GM12878 (cell line): ENCODE measurements at regions not wholly inside any gene's neighbourhood (a gene's known extent, or its start where the extent isn't known, plus 50 kb on each side); places are given as distances from the start of the nearest gene placed in this dataset.

Experiments
- BACH1 ChIP-seq: fragments of 450-650 bp; IDR thresholded peaks from 2 replicates; pipeline ENCODE4 v1.6.1; 2017; ENCODE audit warnings: mild to moderate bottlenecking, borderline replicate concordance
- CBFB ChIP-seq: IDR thresholded peaks from 2 replicates; pipeline ENCODE4 v1.6.1; 2016; ENCODE audit warnings: antibody characterized with exemption, low read depth
- NBN ChIP-seq: fragments of 450-650 bp; IDR thresholded peaks from 2 replicates; pipeline ENCODE4 v1.6.1; 2016
- POLR2A ChIP-seq: IDR thresholded peaks from 2 replicates; pipeline ENCODE4 v1.6.1; 2011; ENCODE audit warnings: low read depth, mild to moderate bottlenecking, low read length
- ZBTB33 ChIP-seq: fragments of 450-650 bp; IDR thresholded peaks from 2 replicates; pipeline ENCODE4 v1.6.1; 2017; ENCODE audit warnings: mild to moderate bottlenecking
- TF ChIP-seq, protein P1 (sequence below): IDR thresholded peaks from 2 replicates; pipeline ENCODE4 v1.6.1; 2011; ENCODE audit warnings: borderline replicate concordance, low read depth, mild to moderate bottlenecking, moderate library complexity, mixed read lengths, low read length; ENCODE audit not compliant: insufficient read depth; ENCODE audit errors: extremely low read length
- TF ChIP-seq, protein P2 (sequence below), 3 experiments: IDR thresholded peaks in 2 of 3; conservative IDR thresholded peaks in 1 of 3; 2 replicates each; pipeline ENCODE4 v1.5.1; 2011; ENCODE audit warnings: low read depth in 3 of 3, low read length in 3 of 3, mild to moderate bottlenecking in 3 of 3, control low read depth in 2 of 3, moderate library complexity in 2 of 3, inconsistent platforms in 1 of 3, mixed read lengths in 1 of 3; ENCODE audit not compliant: control insufficient read depth in 2 of 3, insufficient read depth in 1 of 3; ENCODE audit errors: extremely low read depth in 1 of 3
- TF ChIP-seq, protein P3 (sequence below): IDR thresholded peaks from 2 replicates; pipeline ENCODE4 v1.6.1; 2012; ENCODE audit warnings: low read depth, low read length, improper control_type of control experiment

DNA sequence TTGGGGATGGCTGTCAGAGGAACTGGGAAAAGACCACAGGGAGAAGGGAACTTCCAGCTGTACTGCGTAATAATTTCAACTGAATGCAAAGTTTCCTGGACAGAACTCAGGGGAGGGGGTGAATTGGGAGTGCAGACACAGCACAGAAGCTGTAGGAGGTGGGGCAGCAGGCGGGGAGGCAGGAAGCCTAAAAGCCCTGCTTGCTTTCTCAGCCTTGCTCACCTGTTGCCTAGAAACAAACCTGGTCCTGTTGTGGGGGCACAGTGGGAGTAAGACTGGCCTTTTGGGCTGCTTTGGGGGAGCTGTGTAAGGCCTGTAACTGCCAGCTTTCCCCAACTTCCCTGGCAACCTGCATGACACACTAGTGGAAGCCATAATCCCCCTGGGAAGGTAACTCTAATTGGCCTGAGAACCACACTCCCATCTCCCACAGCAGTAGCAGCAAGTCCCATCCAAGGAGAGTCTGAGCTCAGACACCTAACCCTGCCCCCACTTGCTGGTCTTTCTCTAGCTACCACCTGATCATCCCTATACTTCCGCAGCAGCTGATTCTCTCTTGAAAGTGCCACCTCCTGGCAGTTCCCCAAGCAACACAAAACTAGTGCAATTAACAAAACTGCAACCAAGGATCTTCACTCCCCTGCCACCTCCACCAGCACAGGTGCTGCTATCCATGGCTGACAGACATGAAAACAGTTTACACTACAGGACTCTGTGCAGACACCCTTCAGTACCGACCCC, 1239.3 kb downstream of the SORCS1 start:
- TF ChIP-seq, protein P1, sequence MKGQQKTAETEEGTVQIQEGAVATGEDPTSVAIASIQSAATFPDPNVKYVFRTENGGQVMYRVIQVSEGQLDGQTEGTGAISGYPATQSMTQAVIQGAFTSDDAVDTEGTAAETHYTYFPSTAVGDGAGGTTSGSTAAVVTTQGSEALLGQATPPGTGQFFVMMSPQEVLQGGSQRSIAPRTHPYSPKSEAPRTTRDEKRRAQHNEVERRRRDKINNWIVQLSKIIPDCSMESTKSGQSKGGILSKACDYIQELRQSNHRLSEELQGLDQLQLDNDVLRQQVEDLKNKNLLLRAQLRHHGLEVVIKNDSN = no peak
- TF ChIP-seq, protein P2, sequence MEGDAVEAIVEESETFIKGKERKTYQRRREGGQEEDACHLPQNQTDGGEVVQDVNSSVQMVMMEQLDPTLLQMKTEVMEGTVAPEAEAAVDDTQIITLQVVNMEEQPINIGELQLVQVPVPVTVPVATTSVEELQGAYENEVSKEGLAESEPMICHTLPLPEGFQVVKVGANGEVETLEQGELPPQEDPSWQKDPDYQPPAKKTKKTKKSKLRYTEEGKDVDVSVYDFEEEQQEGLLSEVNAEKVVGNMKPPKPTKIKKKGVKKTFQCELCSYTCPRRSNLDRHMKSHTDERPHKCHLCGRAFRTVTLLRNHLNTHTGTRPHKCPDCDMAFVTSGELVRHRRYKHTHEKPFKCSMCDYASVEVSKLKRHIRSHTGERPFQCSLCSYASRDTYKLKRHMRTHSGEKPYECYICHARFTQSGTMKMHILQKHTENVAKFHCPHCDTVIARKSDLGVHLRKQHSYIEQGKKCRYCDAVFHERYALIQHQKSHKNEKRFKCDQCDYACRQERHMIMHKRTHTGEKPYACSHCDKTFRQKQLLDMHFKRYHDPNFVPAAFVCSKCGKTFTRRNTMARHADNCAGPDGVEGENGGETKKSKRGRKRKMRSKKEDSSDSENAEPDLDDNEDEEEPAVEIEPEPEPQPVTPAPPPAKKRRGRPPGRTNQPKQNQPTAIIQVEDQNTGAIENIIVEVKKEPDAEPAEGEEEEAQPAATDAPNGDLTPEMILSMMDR (IDR thresholded peaks at IDR 0.05 in 2 of 3, conservative IDR thresholded peaks at IDR 0.05 in 1 of 3; ENCODE audit: control insufficient read depth in 2 of 3, extremely low read depth in 1 of 3, insufficient read depth in 1 of 3, low read depth in 3 of 3, low read length in 3 of 3) = no peak
- TF ChIP-seq POLR2A (no peak), NBN (no peak), CBFB (no peak), BACH1 (no peak), ZBTB33 (no peak)
- TF ChIP-seq, protein P3, sequence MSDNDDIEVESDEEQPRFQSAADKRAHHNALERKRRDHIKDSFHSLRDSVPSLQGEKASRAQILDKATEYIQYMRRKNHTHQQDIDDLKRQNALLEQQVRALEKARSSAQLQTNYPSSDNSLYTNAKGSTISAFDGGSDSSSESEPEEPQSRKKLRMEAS = no peak
